WTC11 (cell line): ENCODE measurements at regions not wholly inside any gene's neighbourhood (a gene's known extent, or its start where the extent isn't known, plus 50 kb on each side); places are given as distances from the start of the nearest gene placed in this dataset.

Source experiments
- ATAC-seq: fragments of 200-7000 bp; cut with Tn5 transposase; 2 replicates; pipeline ENCODE4 v1.10.0; 2021; ENCODE audit warnings: mild to moderate bottlenecking, moderate library complexity
- CTCF ChIA-PET: fragments of 300-600 bp; sonication (Branson Sonifier 250); formaldehyde crosslinking; loops from one replicate; lab custom pipeline; 2021; ENCODE audit warnings: antibody characterized with exemption; lab: Charles Lee
- POLR2A ChIA-PET: fragments of 350-600 bp; sonication (Branson Sonifier 250); formaldehyde crosslinking; loops from one replicate; lab custom pipeline; 2021; ENCODE audit warnings: antibody characterized with exemption; lab: Charles Lee
- DNase-seq: peaks from one replicate; pipeline ENCODE4 v3.0.0; 2021; ENCODE audit warnings: low spot score
- H3K27ac Mint-ChIP-seq: 2 replicates; pipeline ENCODE4 v1.8.0; 2021; ENCODE audit warnings: mixed read lengths
- H3K27me3 Mint-ChIP-seq: 2 replicates; pipeline ENCODE4 v1.8.0; 2021; ENCODE audit warnings: low read depth, mild to moderate bottlenecking, moderate library complexity, mixed read lengths
- H3K36me3 Mint-ChIP-seq: 2 replicates; pipeline ENCODE4 v1.8.0; 2021; ENCODE audit warnings: mixed read lengths
- H3K4me1 Mint-ChIP-seq: 2 replicates; pipeline ENCODE4 v1.8.0; 2022; ENCODE audit warnings: mixed read lengths
- H3K4me3 Mint-ChIP-seq: 2 replicates; pipeline ENCODE4 v1.8.0; 2021; ENCODE audit warnings: mild to moderate bottlenecking, moderate library complexity, mixed read lengths
- H3K9me3 Mint-ChIP-seq: 2 replicates; pipeline ENCODE4 v1.8.0; 2021; ENCODE audit warnings: mixed read lengths
- AFF4 ChIP-seq: sonication (generic); formaldehyde crosslinking; IDR thresholded peaks from 2 replicates; pipeline ENCODE4 v1.8.1; 2023; ENCODE audit warnings: mild to moderate bottlenecking, missing genetic modification reagents, borderline replicate concordance
- AR ChIP-seq: fragments of 250-450 bp; sonication (Bioruptor Pico); IDR thresholded peaks from 2 replicates; pipeline ENCODE4 v1.9.0; 2021; ENCODE audit warnings: mild to moderate bottlenecking
- CREB1 ChIP-seq: sonication (generic); formaldehyde crosslinking; IDR thresholded peaks from 2 replicates; pipeline ENCODE4 v1.8.0; 2023; ENCODE audit warnings: mild to moderate bottlenecking, missing genetic modification reagents
- CREM ChIP-seq: sonication (generic); formaldehyde crosslinking; IDR thresholded peaks from 2 replicates; pipeline ENCODE4 v1.8.1; 2022; ENCODE audit warnings: mild to moderate bottlenecking, missing genetic modification reagents, moderate library complexity
- CTCF ChIP-seq: fragments of 200-600 bp; IDR thresholded peaks from 2 replicates; pipeline ENCODE4 v1.8.0; 2022; ENCODE audit warnings: antibody characterized with exemption
- ESRRA ChIP-seq: sonication (generic); formaldehyde crosslinking; IDR thresholded peaks from 2 replicates; pipeline ENCODE4 v1.8.1; 2022; ENCODE audit warnings: mild to moderate bottlenecking, missing genetic modification reagents, borderline replicate concordance
- FOXJ3 ChIP-seq: sonication (generic); formaldehyde crosslinking; IDR thresholded peaks from 2 replicates; pipeline ENCODE4 v1.9.0; 2021; ENCODE audit warnings: missing genetic modification reagents, mild to moderate bottlenecking, borderline replicate concordance
- FOXP1 ChIP-seq: sonication (generic); formaldehyde crosslinking; IDR thresholded peaks from 2 replicates; pipeline ENCODE4 v1.8.0; 2022; ENCODE audit warnings: missing genetic modification reagents, mild to moderate bottlenecking, moderate library complexity, borderline replicate concordance
- GTF2I ChIP-seq: fragments of 250-450 bp; sonication (Bioruptor Pico); conservative IDR thresholded peaks from 2 replicates; pipeline ENCODE4 v1.4.0; 2021; ENCODE audit warnings: mild to moderate bottlenecking
- HMGA2 ChIP-seq: fragments of 250-450 bp; sonication (Bioruptor Pico); IDR thresholded peaks from 2 replicates; pipeline ENCODE4 v1.4.0; 2021; ENCODE audit warnings: mild to moderate bottlenecking, moderate library complexity
- KAT7 ChIP-seq: sonication (generic); formaldehyde crosslinking; IDR thresholded peaks from 2 replicates; pipeline ENCODE4 v1.8.1; 2023; ENCODE audit warnings: missing genetic modification reagents, mild to moderate bottlenecking, borderline replicate concordance
- SOX15 ChIP-seq: fragments of 250-450 bp; sonication (Bioruptor Pico); IDR thresholded peaks from 2 replicates; pipeline ENCODE4 v1.9.0; 2021; ENCODE audit warnings: mild to moderate bottlenecking
- SP1 ChIP-seq: sonication (generic); formaldehyde crosslinking; conservative IDR thresholded peaks from 2 replicates; pipeline ENCODE4 v1.8.1; 2022; ENCODE audit warnings: missing genetic modification reagents
- TEAD1 ChIP-seq: sonication (generic); formaldehyde crosslinking; IDR thresholded peaks from 2 replicates; pipeline ENCODE4 v1.8.0; 2022; ENCODE audit warnings: mild to moderate bottlenecking, missing genetic modification reagents
- ZNF512 ChIP-seq: sonication (generic); formaldehyde crosslinking; IDR thresholded peaks from 2 replicates; pipeline ENCODE4 v1.8.1; 2022; ENCODE audit warnings: missing genetic modification reagents, borderline replicate concordance
- TF ChIP-seq, protein P1 (sequence below): sonication (generic); formaldehyde crosslinking; conservative IDR thresholded peaks from 2 replicates; pipeline ENCODE4 v1.8.1; 2022; ENCODE audit warnings: mild to moderate bottlenecking, missing genetic modification reagents
- TF ChIP-seq, protein P2 (sequence below): sonication (generic); formaldehyde crosslinking; IDR thresholded peaks from 2 replicates; pipeline ENCODE4 v1.8.1; 2022; ENCODE audit warnings: low read depth, mild to moderate bottlenecking, moderate library complexity, missing genetic modification reagents, borderline replicate concordance
- TF ChIP-seq, protein P3 (sequence below): fragments of 250-450 bp; sonication (Bioruptor Pico); conservative IDR thresholded peaks from 2 replicates; pipeline ENCODE4 v1.9.0; 2021; ENCODE audit warnings: mild to moderate bottlenecking
- TF ChIP-seq, protein P4 (sequence below): sonication (generic); formaldehyde crosslinking; IDR thresholded peaks from 2 replicates; pipeline ENCODE4 v1.8.1; 2022; ENCODE audit warnings: mild to moderate bottlenecking, moderate library complexity, missing genetic modification reagents

- TF ChIP-seq CTCF (no peak), FOXJ3 (no peak), TEAD1 (CRISPR knock-in tag) (no peak), FOXP1 (CRISPR knock-in tag) (no peak), GTF2I (no peak), CREB1 (CRISPR knock-in tag) (no peak)
- TF ChIP-seq, protein P1, sequence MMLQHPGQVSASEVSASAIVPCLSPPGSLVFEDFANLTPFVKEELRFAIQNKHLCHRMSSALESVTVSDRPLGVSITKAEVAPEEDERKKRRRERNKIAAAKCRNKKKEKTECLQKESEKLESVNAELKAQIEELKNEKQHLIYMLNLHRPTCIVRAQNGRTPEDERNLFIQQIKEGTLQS, result no peak
- TF ChIP-seq, protein P2, sequence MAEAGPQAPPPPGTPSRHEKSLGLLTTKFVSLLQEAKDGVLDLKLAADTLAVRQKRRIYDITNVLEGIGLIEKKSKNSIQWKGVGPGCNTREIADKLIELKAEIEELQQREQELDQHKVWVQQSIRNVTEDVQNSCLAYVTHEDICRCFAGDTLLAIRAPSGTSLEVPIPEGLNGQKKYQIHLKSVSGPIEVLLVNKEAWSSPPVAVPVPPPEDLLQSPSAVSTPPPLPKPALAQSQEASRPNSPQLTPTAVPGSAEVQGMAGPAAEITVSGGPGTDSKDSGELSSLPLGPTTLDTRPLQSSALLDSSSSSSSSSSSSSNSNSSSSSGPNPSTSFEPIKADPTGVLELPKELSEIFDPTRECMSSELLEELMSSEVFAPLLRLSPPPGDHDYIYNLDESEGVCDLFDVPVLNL (CRISPR knock-in tag), result no peak
- TF ChIP-seq, protein P3, sequence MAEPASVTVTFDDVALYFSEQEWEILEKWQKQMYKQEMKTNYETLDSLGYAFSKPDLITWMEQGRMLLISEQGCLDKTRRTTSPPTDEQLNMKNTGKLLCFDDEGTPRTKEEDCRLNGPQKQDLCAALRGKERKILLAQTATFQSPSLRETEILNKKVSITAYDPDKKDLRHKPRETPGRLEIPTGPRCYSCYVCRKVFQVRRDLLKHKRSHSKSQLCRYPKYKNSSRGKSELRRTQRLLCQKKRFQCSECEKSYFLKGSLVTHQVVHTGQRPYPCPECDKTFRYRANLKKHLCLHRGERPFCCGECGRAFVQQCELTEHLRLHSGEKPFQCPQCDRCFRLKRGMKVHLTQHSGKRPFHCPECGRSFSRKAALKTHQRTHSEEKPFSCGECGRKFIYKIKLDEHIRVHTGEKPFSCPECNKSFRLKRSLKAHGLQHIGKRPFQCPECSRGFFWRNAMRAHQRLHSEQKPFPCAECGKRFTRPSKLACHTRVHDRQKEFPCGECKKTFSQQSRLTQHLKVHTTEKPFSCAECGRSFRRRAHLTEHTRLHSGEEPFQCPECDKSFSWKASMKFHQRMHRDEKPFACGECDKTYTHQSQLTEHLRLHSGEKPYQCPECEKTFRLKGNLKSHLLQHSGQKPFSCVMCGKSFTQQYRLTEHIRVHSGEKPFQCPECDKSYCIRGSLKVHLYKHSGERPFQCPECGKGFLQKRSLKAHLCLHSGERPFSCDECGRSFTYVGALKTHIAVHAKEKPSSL (CRISPR knock-in tag), result no peak
Measured at GRCh38 chr10:10516346-10517130, 501.1 kb upstream of the CELF2 start (continued).

GRCh38 chr10:10517866-10518265 lies 499.8 kb upstream of the CELF2 start:
- Mint-ChIP-seq H3K9me3 (no peaks in the 10 kb centered on the region), H3K27ac (no peak overlapping the region), H3K4me1 (peaks cover 16% of the 10 kb centered on the region), H3K36me3 (no peaks in the 10 kb centered on the region), H3K4me3 (no peak overlapping the region), H3K27me3 (no peaks in the 10 kb centered on the region)
- no peak for TF ChIP-seq SOX15 (CRISPR knock-in tag)
- TF ChIP-seq, protein P4, sequence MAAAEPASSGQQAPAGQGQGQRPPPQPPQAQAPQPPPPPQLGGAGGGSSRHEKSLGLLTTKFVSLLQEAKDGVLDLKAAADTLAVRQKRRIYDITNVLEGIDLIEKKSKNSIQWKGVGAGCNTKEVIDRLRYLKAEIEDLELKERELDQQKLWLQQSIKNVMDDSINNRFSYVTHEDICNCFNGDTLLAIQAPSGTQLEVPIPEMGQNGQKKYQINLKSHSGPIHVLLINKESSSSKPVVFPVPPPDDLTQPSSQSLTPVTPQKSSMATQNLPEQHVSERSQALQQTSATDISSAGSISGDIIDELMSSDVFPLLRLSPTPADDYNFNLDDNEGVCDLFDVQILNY (CRISPR knock-in tag), result no peak
- TF ChIP-seq FOXJ3, result no peak
- no peak for TF ChIP-seq SP1
- TF ChIP-seq AR (CRISPR knock-in tag), result no peak
- TF ChIP-seq ZNF512 (CRISPR knock-in tag), result no peak
- TF ChIP-seq ESRRA (CRISPR knock-in tag), result no peak
- no peak for TF ChIP-seq CREM (CRISPR knock-in tag)
- TF ChIP-seq AFF4 (CRISPR knock-in tag), result no peak
- TF ChIP-seq KAT7 (CRISPR knock-in tag), result no peak
- no peak for TF ChIP-seq HMGA2 (CRISPR knock-in tag)
- DNase-seq (no peak), ATAC-seq (no peak)
- ChIA-PET CTCF (interaction anchor here (1.4 kb wide), 1 partner anchor 159 kb away, joined by 4 read pairs; no protein-coding TSS in a partner anchor), POLR2A (no interaction called here)
